HEK293T (cell line): ENCODE measurements at regions not wholly inside any gene's neighbourhood (a gene's known extent, or its start where the extent isn't known, plus 50 kb on each side); places are given as distances from the start of the nearest gene placed in this dataset.

Source experiments
- ARNT ChIP-seq: fragments of 450-650 bp; IDR thresholded peaks from 2 replicates; pipeline ENCODE4 v1.6.1; 2017; ENCODE audit warnings: mild to moderate bottlenecking
- BHLHE40 ChIP-seq: fragments of 450-650 bp; IDR thresholded peaks from 2 replicates; pipeline ENCODE4 v1.6.1; 2016; ENCODE audit warnings: mild to moderate bottlenecking, moderate library complexity, borderline replicate concordance
- FOXA1 ChIP-seq: fragments of 450-650 bp; IDR thresholded peaks from 2 replicates; pipeline ENCODE4 v1.6.1; 2016; ENCODE audit warnings: mild to moderate bottlenecking
- FOXK2 ChIP-seq: fragments of 450-650 bp; IDR thresholded peaks from 2 replicates; pipeline ENCODE4 v1.6.1; 2016; ENCODE audit warnings: mild to moderate bottlenecking
- HDGF ChIP-seq: fragments of 450-650 bp; IDR thresholded peaks from 2 replicates; pipeline ENCODE4 v1.6.1; 2017; ENCODE audit warnings: antibody characterized with exemption, borderline replicate concordance
- LEF1 ChIP-seq: fragments of 450-650 bp; IDR thresholded peaks from 2 replicates; pipeline ENCODE4 v1.6.1; 2017; ENCODE audit warnings: mild to moderate bottlenecking, borderline replicate concordance
- SUZ12 ChIP-seq: fragments of 450-650 bp; IDR thresholded peaks from 2 replicates; pipeline ENCODE4 v1.6.1; 2016; ENCODE audit warnings: mild to moderate bottlenecking
- TARDBP ChIP-seq: fragments of 450-650 bp; IDR thresholded peaks from 2 replicates; pipeline ENCODE4 v1.6.1; 2016

DNA sequence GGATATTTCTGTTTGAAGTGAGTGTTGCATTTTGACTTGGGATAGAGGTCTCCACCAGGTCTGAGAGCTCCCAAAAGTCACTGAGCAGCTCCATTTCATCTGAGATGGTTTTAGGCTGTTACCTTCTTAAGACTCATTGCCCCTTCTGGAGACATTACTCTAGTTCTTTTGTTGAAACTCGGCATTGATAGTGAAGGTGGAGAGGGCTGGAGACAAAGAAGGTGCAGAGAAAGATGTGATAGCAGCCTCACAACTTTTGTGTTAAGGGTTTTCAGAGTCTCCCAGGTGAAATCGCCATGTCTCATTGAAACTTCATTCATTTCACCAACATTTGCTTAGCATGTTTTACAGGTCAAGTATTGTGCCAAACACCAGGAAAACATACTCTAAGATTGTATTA, 219.6 kb downstream of the INSIG2 start:
- TF ChIP-seq HDGF (no peak), BHLHE40 (no peak), FOXK2 (no peak), SUZ12 (no peak), LEF1 (no peak), TARDBP (no peak), FOXA1 (no peak), ARNT (no peak)
